H9 (cell line): ENCODE measurements at regions not wholly inside any gene's neighbourhood (a gene's known extent, or its start where the extent isn't known, plus 50 kb on each side); places are given as distances from the start of the nearest gene placed in this dataset.

Experiments used
- DNase-seq: peaks from one replicate; pipeline ENCODE4 v3.0.0-alpha.2; 2017
- H2AFZ ChIP-seq: one replicate; pipeline ENCODE4 v1.6.1; 2013; ENCODE audit warnings: mild to moderate bottlenecking, low read length, control low read depth, moderate library complexity
- H2AK5ac ChIP-seq: 2 replicates; pipeline ENCODE4 v1.6.1; 2013; ENCODE audit warnings: low read length, control low read depth, mixed read lengths; ENCODE audit not compliant: insufficient read length
- H2BK120ac ChIP-seq: one replicate; pipeline ENCODE4 v1.6.1; 2013; ENCODE audit warnings: low read depth, mild to moderate bottlenecking, low read length, control low read depth, inconsistent platforms; ENCODE audit not compliant: poor library complexity, severe bottlenecking
- H2BK12ac ChIP-seq: 2 replicates; pipeline ENCODE4 v1.6.1; 2013; ENCODE audit warnings: low read length, control low read depth, mixed read lengths, low read depth; ENCODE audit not compliant: insufficient read length
- H2BK15ac ChIP-seq: 2 replicates; pipeline ENCODE4 v1.6.1; 2013; ENCODE audit warnings: low read depth, low read length, control low read depth
- H2BK20ac ChIP-seq: one replicate; pipeline ENCODE4 v1.6.1; 2013; ENCODE audit warnings: low read depth, mild to moderate bottlenecking, low read length, control low read depth, inconsistent platforms; ENCODE audit not compliant: poor library complexity, severe bottlenecking
- H2BK5ac ChIP-seq: 2 replicates; pipeline ENCODE4 v1.6.1; 2013; ENCODE audit warnings: low read length, control low read depth, mixed read lengths; ENCODE audit not compliant: insufficient read length
- H3K14ac ChIP-seq: 2 replicates; pipeline ENCODE4 v1.6.1; 2013; ENCODE audit warnings: low read length, control low read depth; ENCODE audit not compliant: insufficient read depth
- H3K18ac ChIP-seq: 2 replicates; pipeline ENCODE4 v1.6.1; 2013; ENCODE audit warnings: low read depth, mild to moderate bottlenecking, mixed read lengths, low read length, control low read depth; ENCODE audit not compliant: insufficient read length
- H3K23ac ChIP-seq: 2 replicates; pipeline ENCODE4 v1.6.1; 2013; ENCODE audit warnings: low read length, control low read depth, mixed read lengths, low read depth; ENCODE audit not compliant: insufficient read length
- H3K23me2 ChIP-seq: 2 replicates; pipeline ENCODE4 v1.6.1; 2013; ENCODE audit warnings: low read depth, mild to moderate bottlenecking, mixed read lengths, low read length, control low read depth; ENCODE audit not compliant: insufficient read length, poor library complexity, severe bottlenecking
- H3K27ac ChIP-seq: 2 replicates; pipeline ENCODE4 v1.5.1; 2013; ENCODE audit warnings: low read length, control low read depth, mixed read lengths, low read depth; ENCODE audit not compliant: insufficient read length
- H3K27me3 ChIP-seq: 2 replicates; pipeline ENCODE4 v1.6.1; 2013; ENCODE audit warnings: low read length, control low read depth, inconsistent platforms; ENCODE audit not compliant: insufficient read depth
- H3K4ac ChIP-seq: 2 replicates; pipeline ENCODE4 v1.6.1; 2013; ENCODE audit warnings: low read depth, mild to moderate bottlenecking, control low read depth, inconsistent platforms, low read length, moderate library complexity
- H3K4me1 ChIP-seq: 2 replicates; pipeline ENCODE4 v1.6.1; 2013; ENCODE audit warnings: low read length, control low read depth, inconsistent platforms; ENCODE audit not compliant: insufficient read depth
- H3K4me2 ChIP-seq: 2 replicates; pipeline ENCODE4 v1.6.1; 2013; ENCODE audit warnings: low read length, control low read depth, mixed read lengths; ENCODE audit not compliant: insufficient read length, insufficient read depth
- H3K56ac ChIP-seq: 2 replicates; pipeline ENCODE4 v1.6.1; 2013; ENCODE audit warnings: low read depth, mild to moderate bottlenecking, mixed read lengths, low read length, control low read depth; ENCODE audit not compliant: insufficient read length
- H3K79me1 ChIP-seq: 2 replicates; pipeline ENCODE4 v1.6.1; 2013; ENCODE audit warnings: low read depth, mild to moderate bottlenecking, moderate library complexity, low read length, control low read depth, inconsistent platforms; ENCODE audit not compliant: insufficient read depth, poor library complexity, severe bottlenecking
- H3K79me2 ChIP-seq: 2 replicates; pipeline ENCODE4 v1.6.1; 2013; ENCODE audit warnings: low read length, control low read depth, inconsistent platforms; ENCODE audit not compliant: insufficient read depth
- H3K9ac ChIP-seq: 2 replicates; pipeline ENCODE4 v1.6.1; 2013; ENCODE audit warnings: low read length, control low read depth, mixed read lengths; ENCODE audit not compliant: insufficient read length; ENCODE audit errors: extremely low read depth
- H3K9me3 ChIP-seq: one replicate; pipeline ENCODE4 v1.6.1; 2013; ENCODE audit warnings: low read depth, low read length, inconsistent platforms; ENCODE audit not compliant: control insufficient read depth
- H3T11ph ChIP-seq: one replicate; pipeline ENCODE4 v1.6.1; 2013; ENCODE audit warnings: mild to moderate bottlenecking, low read length, control low read depth, inconsistent platforms
- H4K20me1 ChIP-seq: one replicate; pipeline ENCODE4 v1.6.1; 2013; ENCODE audit not compliant: control insufficient read depth, insufficient read length, insufficient read depth
- H4K5ac ChIP-seq: 2 replicates; pipeline ENCODE4 v1.6.1; 2013; ENCODE audit warnings: low read depth, mild to moderate bottlenecking, mixed read lengths, low read length, control low read depth; ENCODE audit not compliant: insufficient read length
- H4K8ac ChIP-seq: replicated peaks from 2 replicates; pipeline ENCODE4 v1.6.1; 2013; ENCODE audit warnings: low read length, control low read depth, mixed read lengths, low read depth; ENCODE audit not compliant: insufficient read length
- H4K91ac ChIP-seq: 2 replicates; pipeline ENCODE4 v1.6.1; 2013; ENCODE audit warnings: low read depth, mild to moderate bottlenecking, moderate library complexity, mixed read lengths, low read length, control low read depth; ENCODE audit not compliant: insufficient read length
- H3K27ac Mint-ChIP-seq, 3 experiments: 2 replicates in 2 of 3; 3 replicates in 1 of 3; pipeline ENCODE4 v1.8.0; 2020 to 2021; ENCODE audit warnings: mixed read lengths in 3 of 3, mild to moderate bottlenecking in 1 of 3, moderate library complexity in 1 of 3
- H3K27me3 Mint-ChIP-seq: 2 replicates; pipeline ENCODE4 v1.8.0; 2021; ENCODE audit warnings: low read depth, mild to moderate bottlenecking, moderate library complexity, mixed read lengths
- H3K36me3 Mint-ChIP-seq, 3 experiments: 2 replicates in 2 of 3; 3 replicates in 1 of 3; pipeline ENCODE4 v1.8.0; 2020 to 2021; ENCODE audit warnings: low read depth in 3 of 3, mixed read lengths in 3 of 3; ENCODE audit not compliant: insufficient read depth in 1 of 3
- H3K4me1 Mint-ChIP-seq, 2 experiments: 2 replicates each; pipeline ENCODE4 v1.8.0; 2020; ENCODE audit warnings: mixed read lengths in 2 of 2
- H3K4me3 Mint-ChIP-seq, 2 experiments: 2 replicates in 1 of 2; 3 replicates in 1 of 2; pipeline ENCODE4 v1.8.0; 2020 to 2021; ENCODE audit warnings: mild to moderate bottlenecking in 2 of 2, mixed read lengths in 2 of 2, moderate library complexity in 1 of 2
- H3K9me3 Mint-ChIP-seq, 2 experiments: 2 replicates in 1 of 2; 3 replicates in 1 of 2; pipeline ENCODE4 v1.8.0; 2020; ENCODE audit warnings: mild to moderate bottlenecking in 2 of 2, mixed read lengths in 2 of 2, moderate library complexity in 1 of 2
- WGBS: extraction: QIAGEN DNeasy Blood & Tissue Kit; methylation state at CpG from one replicate; pipeline ENCODE4 v1.1.7; 2013; ENCODE audit warnings: missing lambda C conversion rate, low lambda C conversion rate, mixed read lengths; ENCODE audit not compliant: insufficient read length; ENCODE audit errors: extremely low coverage; 5-methylcytosine and 5-hydroxymethylcytosine counted together
- TF ChIP-seq, protein P1 (sequence below): fragments of 200-600 bp; sonication (generic); conservative IDR thresholded peaks from 3 replicates; pipeline ENCODE4 v1.8.0; 2021; ENCODE audit warnings: antibody characterized with exemption, mild to moderate bottlenecking

DNA sequence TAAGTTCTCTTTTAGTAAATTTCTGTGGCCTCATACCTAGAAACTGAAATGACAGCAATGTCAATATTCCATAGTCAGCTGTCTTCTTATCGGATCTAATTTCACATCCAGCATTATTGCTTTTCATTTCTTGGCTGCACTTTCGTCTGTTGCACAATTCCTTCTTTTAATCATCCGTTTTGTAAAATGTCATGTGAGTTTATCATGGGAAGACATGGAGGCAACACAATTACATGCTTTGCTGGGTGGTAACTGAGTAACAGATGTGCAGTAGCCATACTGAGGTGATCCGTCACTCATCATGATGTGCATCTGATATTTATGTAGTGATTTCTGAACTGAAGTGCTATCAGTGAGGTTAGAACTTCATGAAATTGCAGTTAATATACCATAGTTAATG, 68.3 kb upstream of the SLC7A11 start:
- Histone ChIP-seq H3K23me2 (no peaks in the 10 kb centered on the region), H4K5ac (no peak overlapping the region), H3K4me2 (no peak overlapping the region), H3K9me3 (no peaks in the 10 kb centered on the region), H3K27me3 (no peaks in the 10 kb centered on the region), H3K27ac (no peak overlapping the region), H3K9ac (no peak overlapping the region), H2BK12ac (no peak overlapping the region), H3K4ac (no peak overlapping the region), H3K18ac (no peak overlapping the region), H2BK120ac (no peak overlapping the region), H3K79me1 (no peaks in the 10 kb centered on the region), H3K14ac (no peak overlapping the region), H3K4me1 (no peaks in the 10 kb centered on the region; the same call in 1 of the 2 replicates), H3K56ac (no peak overlapping the region), H4K20me1 (no peaks in the 10 kb centered on the region), H4K8ac (no peak overlapping the region), H2BK5ac (no peak overlapping the region), H2AFZ (no peak overlapping the region), H3T11ph (no peak overlapping the region), H3K23ac (no peak overlapping the region), H2BK20ac (no peak overlapping the region), H3K79me2 (no peaks in the 10 kb centered on the region), H2AK5ac (no peak overlapping the region), H4K91ac (no peak overlapping the region), H2BK15ac (no peak overlapping the region)
- TF ChIP-seq, protein P1, sequence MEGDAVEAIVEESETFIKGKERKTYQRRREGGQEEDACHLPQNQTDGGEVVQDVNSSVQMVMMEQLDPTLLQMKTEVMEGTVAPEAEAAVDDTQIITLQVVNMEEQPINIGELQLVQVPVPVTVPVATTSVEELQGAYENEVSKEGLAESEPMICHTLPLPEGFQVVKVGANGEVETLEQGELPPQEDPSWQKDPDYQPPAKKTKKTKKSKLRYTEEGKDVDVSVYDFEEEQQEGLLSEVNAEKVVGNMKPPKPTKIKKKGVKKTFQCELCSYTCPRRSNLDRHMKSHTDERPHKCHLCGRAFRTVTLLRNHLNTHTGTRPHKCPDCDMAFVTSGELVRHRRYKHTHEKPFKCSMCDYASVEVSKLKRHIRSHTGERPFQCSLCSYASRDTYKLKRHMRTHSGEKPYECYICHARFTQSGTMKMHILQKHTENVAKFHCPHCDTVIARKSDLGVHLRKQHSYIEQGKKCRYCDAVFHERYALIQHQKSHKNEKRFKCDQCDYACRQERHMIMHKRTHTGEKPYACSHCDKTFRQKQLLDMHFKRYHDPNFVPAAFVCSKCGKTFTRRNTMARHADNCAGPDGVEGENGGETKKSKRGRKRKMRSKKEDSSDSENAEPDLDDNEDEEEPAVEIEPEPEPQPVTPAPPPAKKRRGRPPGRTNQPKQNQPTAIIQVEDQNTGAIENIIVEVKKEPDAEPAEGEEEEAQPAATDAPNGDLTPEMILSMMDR = no peak
- Mint-ChIP-seq H3K4me1 (peaks cover 0 to 9% of the 10 kb centered on the region in 2 experiments; a peak in 1 of 4 replicates), H3K27me3 (no peaks in the 10 kb centered on the region), H3K27ac (no peak overlapping the region), H3K4me3 (no peak overlapping the region), H3K9me3 (peaks cover 0 to 5% of the 10 kb centered on the region in 2 experiments; a peak in 4 of 5 replicates), H3K36me3 (peaks cover 0 to 6% (median 2%) of the 10 kb centered on the region in 3 experiments; a peak in 3 of 7 replicates)
- no peak for DNase-seq
- WGBS = no CpG with 5 or more reads among the region's 4 CpGs
